NCI-H524 (cell line): ENCODE measurements at regions not wholly inside any gene's neighbourhood (a gene's known extent, or its start where the extent isn't known, plus 50 kb on each side); places are given as distances from the start of the nearest gene placed in this dataset.

Experiments used
- DNase-seq, 2 experiments: peaks; one replicate each; lab custom pipeline; 2025; lab: John Stamatoyannopoulos, UW

DNA sequence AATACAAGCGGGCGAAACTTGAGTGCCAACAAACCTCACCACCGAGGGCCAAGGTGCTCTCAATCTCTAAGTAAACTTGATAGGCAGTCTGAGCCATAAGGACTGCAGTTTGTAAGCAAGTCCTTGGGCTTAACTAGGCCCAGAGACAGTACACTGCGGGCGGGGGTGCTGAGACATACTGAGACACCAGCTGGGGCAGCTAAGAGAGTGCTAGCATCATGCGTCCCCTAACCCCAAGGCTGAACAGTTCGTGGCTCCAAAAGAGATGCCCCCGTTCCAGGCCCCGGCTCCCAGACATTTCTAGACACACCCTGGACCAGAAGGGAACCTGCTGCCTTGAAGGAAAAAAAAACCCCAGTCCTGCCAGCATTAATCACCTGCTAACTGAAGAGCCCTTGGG lies 126.8 kb upstream of the PRDX4 start:
- DNase-seq = no peak

- no peak for DNase-seq
Observed at GRCh38 chrX:23548164-23548563, 119.1 kb upstream of the PRDX4 start.

- no peak for DNase-seq
Observed at GRCh38 chrX:23552303-23552702, 115.0 kb upstream of the PRDX4 start.

GRCh38 chrX:23554304-23554703 lies 113.0 kb upstream of the PRDX4 start:
- peak in 1 of 2 experiments; percentile 58 for DNase-seq

DNA sequence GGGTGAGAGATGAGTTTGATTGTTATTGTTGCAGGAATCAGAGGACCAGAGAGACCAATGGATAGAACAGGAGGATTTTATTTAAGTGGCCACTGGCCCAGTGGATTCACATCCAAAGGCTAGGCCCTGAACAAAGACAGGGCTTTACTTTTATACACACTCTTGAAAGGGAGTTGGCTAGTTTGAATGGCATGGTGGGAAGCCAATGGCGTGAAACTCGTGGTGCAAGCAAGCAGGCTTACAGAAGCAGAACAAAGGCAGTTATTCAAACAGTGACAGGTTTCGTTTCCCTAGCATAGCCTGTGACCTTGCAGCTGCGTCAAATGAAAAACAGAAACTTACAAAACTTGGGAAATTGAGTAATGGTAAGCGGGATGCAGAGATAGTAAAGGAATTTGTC lies 110.2 kb upstream of the PRDX4 start:
- no peak for DNase-seq

DNA sequence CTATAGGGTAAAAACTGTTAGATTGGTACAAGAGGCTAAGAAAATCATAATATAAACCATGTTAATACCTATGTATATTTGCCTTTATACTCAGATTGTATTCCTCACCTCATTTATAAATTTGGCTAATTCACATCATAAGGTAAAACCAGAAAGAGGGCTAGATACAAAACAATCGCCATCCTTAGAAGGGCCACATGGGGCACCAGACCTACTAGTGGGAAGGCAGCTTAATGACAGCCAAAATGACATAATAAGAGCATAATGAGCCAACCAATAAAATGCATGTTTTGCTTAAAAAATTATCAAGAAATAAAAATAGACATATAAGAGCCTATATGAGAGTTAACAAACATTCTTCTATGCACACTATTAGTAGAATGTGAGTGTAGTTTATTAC lies 107.3 kb upstream of the PRDX4 start:
- DNase-seq = peak in 1 of 2 experiments; percentile 12

- DNase-seq = no peak
Observed at GRCh38 chrX:23570674-23571343, 96.5 kb upstream of the PRDX4 start.

- DNase-seq = no peak
Observed at GRCh38 chrX:23575281-23575680, 92.0 kb upstream of the PRDX4 start.

DNA sequence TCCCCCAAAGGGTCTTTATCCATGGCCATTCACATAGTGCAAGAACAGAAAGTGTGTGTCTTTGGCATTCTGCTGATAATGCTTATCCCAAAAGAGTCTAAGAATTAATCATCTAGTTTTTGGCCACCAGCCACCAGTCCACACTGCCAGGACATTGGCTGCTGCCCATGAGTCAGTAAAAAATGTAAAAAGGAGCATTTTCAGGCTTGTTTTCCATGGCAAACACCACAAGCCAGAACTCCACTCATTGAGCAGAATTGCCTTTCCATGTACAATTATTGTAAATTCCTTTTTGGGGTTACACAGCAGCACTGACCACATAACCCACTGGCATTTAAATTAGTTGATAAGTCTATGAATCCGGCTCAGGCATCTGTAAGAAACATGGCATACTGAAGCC lies 89.2 kb upstream of the PRDX4 start:
- DNase-seq = no peak

DNA sequence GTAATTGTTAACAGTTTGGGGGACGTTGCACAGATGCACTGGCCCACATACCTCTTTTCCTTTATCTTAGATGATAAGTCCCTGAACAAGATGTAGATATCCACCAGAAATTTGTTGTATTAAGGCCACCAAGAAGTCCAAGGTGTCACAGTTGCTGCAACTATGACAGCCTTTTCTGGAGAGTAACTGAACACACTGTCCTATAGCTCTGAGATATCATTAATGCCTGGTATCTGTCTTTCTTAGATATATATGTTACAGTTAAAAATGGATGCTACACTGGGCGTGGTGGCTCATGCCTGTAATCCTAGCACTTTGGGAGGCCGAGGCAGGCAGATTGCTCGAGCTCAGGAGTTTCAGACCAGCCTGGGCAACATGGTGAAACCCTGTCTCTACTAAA lies 77.8 kb upstream of the PRDX4 start:
- DNase-seq = no peak

GRCh38 chrX:23592741-23593140 lies 74.6 kb upstream of the PRDX4 start:
- DNase-seq = no peak

- DNase-seq = no peak
Observed at GRCh38 chrX:23598575-23598974, 68.7 kb upstream of the PRDX4 start.

DNA sequence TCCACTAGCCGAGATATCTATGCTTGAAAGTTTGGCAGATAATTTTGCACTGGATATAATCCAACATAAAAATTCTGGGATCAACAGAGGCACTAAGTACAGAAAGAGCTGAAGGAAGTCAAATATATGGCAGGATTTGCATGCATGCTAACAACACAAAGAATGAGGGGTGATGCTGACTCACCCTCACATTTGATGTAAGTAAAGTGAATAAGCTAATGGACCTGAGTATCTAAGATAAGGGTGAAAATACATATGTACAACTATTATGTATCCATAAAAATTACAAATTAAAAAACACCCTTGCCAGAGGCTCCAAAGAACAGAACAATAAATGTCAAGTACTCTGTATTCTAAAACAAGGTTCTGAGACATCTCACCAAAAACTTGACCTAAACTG lies 63.8 kb upstream of the PRDX4 start:
- DNase-seq = no peak

GRCh38 chrX:23610495-23610894 lies 56.8 kb upstream of the PRDX4 start:
- DNase-seq = no peak

DNA sequence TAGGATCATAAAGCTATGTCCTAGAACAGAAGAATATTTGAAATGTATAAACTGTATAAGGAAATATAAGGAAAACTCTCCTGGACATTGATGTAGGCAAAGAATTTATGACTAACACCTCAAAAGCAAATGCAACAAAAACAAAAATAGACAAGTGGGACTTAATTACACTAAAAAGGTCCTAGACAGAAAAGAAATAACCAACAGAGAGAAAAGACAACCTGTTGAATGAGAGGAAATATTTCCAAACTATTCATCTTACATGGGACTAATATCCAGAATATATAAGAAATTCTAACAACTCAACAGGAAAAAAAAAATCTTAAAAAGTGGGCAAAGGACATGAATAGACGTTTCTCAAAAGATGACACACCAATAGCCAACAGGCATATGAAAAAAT lies 54.4 kb upstream of the PRDX4 start:
- no peak for DNase-seq

DNA sequence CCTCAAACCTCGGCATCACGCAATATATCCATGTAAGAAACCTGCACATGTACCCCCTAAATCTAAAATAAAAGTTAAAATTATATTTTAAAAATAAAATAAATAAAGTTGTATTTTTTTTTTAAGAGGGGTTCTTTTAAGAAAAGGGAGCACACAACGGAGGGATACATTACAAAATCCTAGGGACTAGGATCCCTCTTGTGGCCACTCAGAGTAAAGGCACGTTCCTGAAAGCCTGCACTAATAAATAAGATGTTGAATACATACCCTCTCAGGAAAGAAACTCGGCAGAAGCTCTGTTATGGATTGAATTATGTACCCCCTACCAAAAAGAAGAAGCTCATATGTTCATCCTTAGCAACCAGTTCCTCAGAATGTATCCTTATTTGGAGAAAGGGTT lies 50.9 kb upstream of the PRDX4 start:
- DNase-seq = peak; percentile 2 to 49
